Prostate gland (tissue), 2 donors: ENCODE measurements at regions not wholly inside any gene's neighbourhood (a gene's known extent, or its start where the extent isn't known, plus 50 kb on each side); places are given as distances from the start of the nearest gene placed in this dataset.

Experiments used
- DNase-seq: peaks from one replicate; pipeline ENCODE4 v3.0.0-alpha.2; 2019; ENCODE audit warnings: low spot score
- H3K27ac ChIP-seq, 2 donors: fragments of 200-600 bp; sonication (generic); 2 replicates each; pipeline ENCODE4 v1.5.1; 2017 to 2019
- H3K27me3 ChIP-seq: fragments of 200-600 bp; sonication (generic); replicated peaks from 2 replicates; pipeline ENCODE4 v1.5.1; 2019; ENCODE audit not compliant: insufficient read depth
- H3K36me3 ChIP-seq, 2 donors: fragments of 200-600 bp; sonication (generic); 1 replicate in 1 of 2; 2 replicates in 1 of 2; pipeline versions ENCODE4 v1.5.1 to v1.8.1; 2017 to 2019
- H3K4me1 ChIP-seq: fragments of 200-600 bp; sonication (generic); replicated peaks from 2 replicates; pipeline ENCODE4 v1.5.1; 2019
- H3K4me3 ChIP-seq, 2 donors: fragments of 200-600 bp; sonication (generic); 2 replicates each; pipeline ENCODE4 v1.5.1; 2017 to 2019
- H3K9me3 ChIP-seq: fragments of 200-600 bp; sonication (generic); 2 replicates; pipeline ENCODE4 v1.5.1; 2017
- CTCF ChIP-seq, 4 experiments: fragments of 200-600 bp in 2 of 4; fragments of 450-650 bp in 2 of 4; sonication (generic) in 2 of 4; IDR thresholded peaks; 1 replicate in 3 of 4; 2 replicates in 1 of 4; pipeline ENCODE4 v1.5.1; 2016 to 2019; ENCODE audit warnings: antibody characterized with exemption in 4 of 4, mild to moderate bottlenecking in 2 of 4, moderate library complexity in 2 of 4
- POLR2A ChIP-seq: fragments of 450-650 bp; IDR thresholded peaks from one replicate; pipeline ENCODE4 v1.6.1; 2016; ENCODE audit warnings: antibody characterized with exemption, mild to moderate bottlenecking
- POLR2AphosphoS5 ChIP-seq: sonication (generic); formaldehyde crosslinking; IDR thresholded peaks from one replicate; pipeline ENCODE4 v1.6.1; 2017; ENCODE audit warnings: antibody characterized with exemption
- WGBS: methylation state at CpG from one replicate; pipeline ENCODE4 v1.1.5; 2018; 5-methylcytosine and 5-hydroxymethylcytosine counted together
- intact Hi-C: fragments of 100-400 bp; cut with DNase I; formaldehyde crosslinking; loops from one replicate; pipeline ENCODE4 v1.14.2; 2022

GRCh38 chr18:44586782-44587524, 93.7 kb upstream of the SETBP1 start:
- 35% methylated on average over 4 of the region's 4 CpGs for WGBS

GRCh38 chr18:44588508-44588907, 92.2 kb upstream of the SETBP1 start:
- Histone ChIP-seq H3K4me1 (no peaks in the 10 kb centered on the region), H3K27ac (no peak overlapping the region), H3K9me3 (no peaks in the 10 kb centered on the region), H3K36me3 (no peaks in the 10 kb centered on the region), H3K4me3 (no peak overlapping the region), H3K27me3 (no peaks in the 10 kb centered on the region)
- DNase-seq, result no peak
- intact Hi-C loops, result no loop called here
- WGBS, result 18% methylated on average over 2 of the region's 2 CpGs
- TF ChIP-seq POLR2A, result no peak
- TF ChIP-seq POLR2AphosphoS5, result peak; percentile 12

More at GRCh38 chr18:44586782-44587524, 93.7 kb upstream of the SETBP1 start:
- no peaks in the 10 kb centered on the region for H3K9me3 ChIP-seq
- no peak overlapping the region for H3K27ac ChIP-seq
- TF ChIP-seq POLR2AphosphoS5, result no peak
- TF ChIP-seq CTCF (IDR thresholded peaks at IDR 0.05), result no peak
- no peak for TF ChIP-seq POLR2A
- H3K4me1 ChIP-seq, result no peaks in the 10 kb centered on the region
- no peaks in the 10 kb centered on the region for H3K36me3 ChIP-seq
- DNase-seq, result peak; percentile 16
- intact Hi-C loops, result no loop called here
- H3K4me3 ChIP-seq, result no peak overlapping the region
- no peaks in the 10 kb centered on the region for H3K27me3 ChIP-seq

GRCh38 chr18:44589693-44590355, 90.9 kb upstream of the SETBP1 start:
- Histone ChIP-seq H3K27ac (no peak overlapping the region), H3K4me1 (no peaks in the 10 kb centered on the region), H3K36me3 (no peaks in the 10 kb centered on the region), H3K27me3 (no peaks in the 10 kb centered on the region), H3K4me3 (no peak overlapping the region), H3K9me3 (no peaks in the 10 kb centered on the region)
- TF ChIP-seq CTCF (IDR thresholded peaks at IDR 0.05) (no peak), POLR2AphosphoS5 (peak; percentile 69)
- 72% methylated on average over 3 of the region's 3 CpGs for WGBS
- intact Hi-C loops, result loop anchor here (10.0 kb wide), 1 partner anchor 205 kb away; no protein-coding TSS in a partner anchor
- peak; percentile 8 for DNase-seq

GRCh38 chr18:44590956-44591670, 89.6 kb upstream of the SETBP1 start:
- no peaks in the 10 kb centered on the region for H3K4me1 ChIP-seq
- no peaks in the 10 kb centered on the region for H3K27me3 ChIP-seq
- intact Hi-C loops, result loop anchor here (10.0 kb wide), 1 partner anchor 206 kb away; no protein-coding TSS in a partner anchor
- no peak overlapping the region for H3K4me3 ChIP-seq
- TF ChIP-seq POLR2A (no peak), CTCF (IDR thresholded peaks at IDR 0.05) (no peak), POLR2AphosphoS5 (no peak)
- peak overlapping the region in 1 of 2 donors; percentile 6 for H3K27ac ChIP-seq
- no peak for DNase-seq
- H3K36me3 ChIP-seq, result no peaks in the 10 kb centered on the region
- H3K9me3 ChIP-seq, result no peaks in the 10 kb centered on the region
- WGBS, result 59% methylated on average over 1 of the region's 1 CpG

GRCh38 chr18:44592639-44593038, 88.0 kb upstream of the SETBP1 start:
- intact Hi-C loops, result loop anchor here (10.0 kb wide), 1 partner anchor 208 kb away; no protein-coding TSS in a partner anchor
- Histone ChIP-seq H3K36me3 (no peaks in the 10 kb centered on the region), H3K27me3 (no peaks in the 10 kb centered on the region), H3K9me3 (no peaks in the 10 kb centered on the region), H3K4me3 (no peak overlapping the region), H3K27ac (no peak overlapping the region), H3K4me1 (no peaks in the 10 kb centered on the region)
- DNase-seq, result no peak
- TF ChIP-seq POLR2AphosphoS5 (peak; percentile 50), CTCF (IDR thresholded peaks at IDR 0.05) (no peak), POLR2A (no peak)
- WGBS, result 56% methylated on average over 2 of the region's 2 CpGs
